ENCODE measurements at regions not wholly inside any gene's neighbourhood (a gene's known extent, or its start where the extent isn't known, plus 50 kb on each side); places are given as distances from the start of the nearest gene placed in this dataset.

- H3K4me1 ChIP-seq, result no peaks in the 10 kb centered on the region
- H3K4me3 ChIP-seq, result no peak overlapping the region
- H3K36me3 ChIP-seq, result no peaks in the 10 kb centered on the region
- no peak for TF ChIP-seq CTCF (IDR thresholded peaks at IDR 0.05)
- no peak for DNase-seq (ENCODE audit: low spot score)
- no peaks in the 10 kb centered on the region for H3K9me3 ChIP-seq
- H3K27me3 ChIP-seq, result no peaks in the 10 kb centered on the region
- no peak overlapping the region for H3K27ac ChIP-seq
Measured at GRCh38 chr10:15455456-15455855, 84.4 kb upstream of the FAM171A1 start.

GRCh38 chr10:15453926-15454325 lies 82.8 kb upstream of the FAM171A1 start:
- no peaks in the 10 kb centered on the region for H3K9me3 ChIP-seq
- H3K36me3 ChIP-seq, result no peaks in the 10 kb centered on the region
- no peak overlapping the region for H3K27ac ChIP-seq
- no peak for TF ChIP-seq CTCF (IDR thresholded peaks at IDR 0.05)
- no peaks in the 10 kb centered on the region for H3K27me3 ChIP-seq
- DNase-seq (ENCODE audit: low spot score), result no peak
- H3K4me1 ChIP-seq, result no peaks in the 10 kb centered on the region
- no peak overlapping the region for H3K4me3 ChIP-seq

GRCh38 chr10:15453457-15453856 lies 82.4 kb upstream of the FAM171A1 start:
- Histone ChIP-seq H3K4me1 (no peaks in the 10 kb centered on the region), H3K27ac (no peak overlapping the region), H3K36me3 (no peaks in the 10 kb centered on the region), H3K27me3 (no peaks in the 10 kb centered on the region), H3K9me3 (no peaks in the 10 kb centered on the region), H3K4me3 (no peak overlapping the region)
- no peak for DNase-seq (ENCODE audit: low spot score)
- TF ChIP-seq CTCF (IDR thresholded peaks at IDR 0.05), result no peak

GRCh38 chr10:15452545-15452944 lies 81.5 kb upstream of the FAM171A1 start:
- no peak for TF ChIP-seq CTCF (IDR thresholded peaks at IDR 0.05)
- no peaks in the 10 kb centered on the region for H3K9me3 ChIP-seq

GRCh38 chr10:15451137-15452094 lies 80.3 kb upstream of the FAM171A1 start:
- Histone ChIP-seq H3K9me3 (no peaks in the 10 kb centered on the region), H3K4me1 (no peaks in the 10 kb centered on the region), H3K27ac (no peak overlapping the region), H3K4me3 (no peak overlapping the region), H3K36me3 (no peaks in the 10 kb centered on the region), H3K27me3 (no peaks in the 10 kb centered on the region)
- DNase-seq (ENCODE audit: low spot score), result no peak
- TF ChIP-seq CTCF (IDR thresholded peaks at IDR 0.05), result no peak

More at GRCh38 chr10:15452545-15452944, 81.5 kb upstream of the FAM171A1 start:
- Histone ChIP-seq H3K4me1 (no peaks in the 10 kb centered on the region), H3K4me3 (no peak overlapping the region), H3K27ac (no peak overlapping the region), H3K27me3 (no peaks in the 10 kb centered on the region), H3K36me3 (no peaks in the 10 kb centered on the region)
- no peak for DNase-seq (ENCODE audit: low spot score)

Measured in right atrium auricular region (tissue), 2 donors.